SU-DHL-6 (cell line): ENCODE measurements at regions not wholly inside any gene's neighbourhood (a gene's known extent, or its start where the extent isn't known, plus 50 kb on each side); places are given as distances from the start of the nearest gene placed in this dataset.

Experiments
- CTCF ChIP-seq: fragments of 200-600 bp; sonication (generic); IDR thresholded peaks from one replicate; pipeline ENCODE4 v1.5.1; 2017; ENCODE audit warnings: antibody characterized with exemption, mild to moderate bottlenecking, low read length, moderate library complexity; ENCODE audit not compliant: insufficient read depth, poor library complexity, severe bottlenecking
- EZH2phosphoT487 ChIP-seq: fragments of 200-600 bp; sonication (generic), shearing (Covaris generic); conservative IDR thresholded peaks from 2 replicates; pipeline ENCODE4 v1.6.1; 2018; ENCODE audit warnings: mild to moderate bottlenecking, antibody characterized with exemption, low read length, moderate library complexity, mixed read lengths

- TF ChIP-seq EZH2phosphoT487 = no peak
- no peak for TF ChIP-seq CTCF
These were observed 345.7 kb downstream of the GLRX3 start for GRCh38 chr10:130481936-130482335.
